ENCODE measurements at regions not wholly inside any gene's neighbourhood (a gene's known extent, or its start where the extent isn't known, plus 50 kb on each side); places are given as distances from the start of the nearest gene placed in this dataset.

- no peak for DNase-seq
Observed at GRCh38 chr6:163844761-163845160, 430.2 kb downstream of the QKI start.

DNA sequence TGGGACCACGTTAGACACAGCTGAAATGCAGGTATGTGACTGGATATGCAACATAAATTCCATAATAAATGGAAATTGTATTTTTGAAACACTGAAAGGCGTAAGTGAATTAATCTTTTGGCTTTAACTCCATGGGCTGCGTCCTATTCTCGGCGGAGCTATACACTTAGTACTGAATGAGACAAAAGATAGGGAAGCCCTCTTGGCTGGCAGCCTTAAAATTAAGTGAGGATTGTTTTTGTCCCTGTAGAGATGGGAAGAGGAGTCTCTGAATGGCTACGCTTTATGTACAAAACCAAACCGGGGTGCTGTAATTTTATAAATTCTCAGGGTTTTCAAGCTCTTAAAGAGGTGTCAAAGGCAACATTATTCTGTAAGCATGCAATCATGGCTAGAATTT, 429.8 kb downstream of the QKI start:
- no peak for DNase-seq

DNA sequence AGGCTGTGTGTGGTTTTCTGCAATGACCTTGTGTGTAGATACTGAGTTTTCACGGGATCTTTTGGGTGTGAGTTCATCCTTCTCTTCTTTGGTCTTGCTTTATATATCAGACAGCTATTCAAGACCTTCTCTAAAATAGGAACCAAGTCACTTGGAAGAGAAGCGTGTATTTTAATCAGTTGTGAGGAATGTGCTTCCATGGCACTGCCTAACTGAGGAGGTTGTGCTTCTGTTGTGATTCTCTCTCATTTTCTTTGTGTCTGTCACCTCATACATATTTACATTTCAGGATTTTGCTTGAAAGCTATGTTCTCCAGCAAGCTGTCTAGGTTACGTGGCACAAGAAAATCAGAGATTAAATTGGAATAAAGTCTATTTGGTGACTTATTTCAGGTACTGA, 428.7 kb downstream of the QKI start:
- no peak for DNase-seq

- no peak for DNase-seq
Observed at GRCh38 chr6:163842467-163842866, 427.9 kb downstream of the QKI start.

GRCh38 chr6:163841733-163842132, 427.2 kb downstream of the QKI start:
- DNase-seq, result no peak

DNA sequence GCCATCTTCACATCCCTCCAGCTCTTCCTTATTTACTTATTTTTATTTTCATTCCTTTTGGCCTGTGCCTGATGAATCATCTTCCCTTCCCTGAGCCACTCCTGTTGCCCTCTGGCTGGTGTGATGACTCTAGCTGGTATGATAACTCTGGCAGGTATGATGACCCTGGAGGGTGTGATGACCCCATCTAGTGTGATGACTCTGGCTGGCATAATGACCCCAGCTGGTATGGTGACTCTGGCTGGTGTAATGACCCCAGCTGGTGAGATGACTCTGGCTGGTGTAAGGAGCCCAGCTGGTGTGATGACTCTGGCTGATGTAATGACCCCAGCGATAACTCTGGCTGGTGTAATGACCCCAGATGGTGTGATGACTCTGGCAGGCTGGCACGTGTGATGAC, 426.8 kb downstream of the QKI start:
- DNase-seq, result no peak

DNA sequence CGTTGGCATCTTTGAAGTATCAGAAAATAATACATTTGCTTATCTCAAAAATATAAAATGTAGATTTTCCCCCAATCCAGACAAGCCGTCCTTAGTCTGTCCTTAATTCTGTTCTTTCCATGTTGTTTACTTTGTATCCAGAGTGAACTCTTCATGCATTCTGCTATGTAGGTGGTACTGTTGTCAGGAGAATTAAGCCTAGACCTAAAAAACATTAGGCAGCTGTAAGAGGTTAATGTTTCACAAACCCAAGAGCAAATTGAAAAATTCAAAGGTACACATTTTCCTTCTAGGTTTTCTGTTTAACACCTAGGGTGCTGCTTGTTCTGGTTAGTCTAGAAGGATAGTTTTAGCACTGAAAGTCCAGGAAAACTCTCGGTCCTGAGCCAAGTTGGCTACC, 426.4 kb downstream of the QKI start:
- DNase-seq, result no peak

- DNase-seq, result no peak
Observed at GRCh38 chr6:163839296-163839695, 424.8 kb downstream of the QKI start.

DNA sequence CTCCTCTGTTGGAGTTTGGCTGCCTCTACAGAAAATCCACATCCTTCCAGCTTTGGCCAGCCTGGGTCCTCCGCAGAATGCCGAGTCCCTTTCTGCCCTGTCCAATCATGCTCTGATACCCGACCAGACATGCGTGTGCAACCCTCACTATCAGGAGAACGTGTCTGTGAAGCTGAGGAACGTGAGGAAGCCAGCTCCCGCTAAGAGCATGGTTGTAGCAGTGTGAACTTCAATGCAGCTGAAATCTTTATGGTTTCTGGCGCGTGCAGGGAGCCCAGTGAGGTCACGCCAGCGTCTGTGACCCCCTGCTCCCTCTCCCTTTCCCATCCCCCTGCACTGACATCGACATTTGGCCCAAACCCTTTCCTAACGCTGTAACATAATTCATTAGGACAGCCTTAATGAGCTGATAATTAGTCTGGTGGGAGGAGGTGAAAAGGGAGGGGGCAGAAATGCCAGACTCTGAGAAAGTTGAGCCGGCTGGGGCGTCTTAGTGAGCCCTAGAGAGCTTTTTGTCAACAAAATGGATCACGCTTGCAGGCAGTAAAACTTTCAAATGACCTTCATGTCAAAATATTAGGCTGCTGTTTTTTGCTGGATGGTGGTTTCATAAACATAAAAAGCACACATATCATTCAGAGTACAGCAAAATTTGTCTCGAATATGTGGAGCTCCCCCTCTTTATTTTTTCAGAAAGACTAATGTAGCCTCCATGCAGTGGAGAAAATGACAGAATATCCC, 423.3 kb downstream of the QKI start:
- no peak for DNase-seq

DNA sequence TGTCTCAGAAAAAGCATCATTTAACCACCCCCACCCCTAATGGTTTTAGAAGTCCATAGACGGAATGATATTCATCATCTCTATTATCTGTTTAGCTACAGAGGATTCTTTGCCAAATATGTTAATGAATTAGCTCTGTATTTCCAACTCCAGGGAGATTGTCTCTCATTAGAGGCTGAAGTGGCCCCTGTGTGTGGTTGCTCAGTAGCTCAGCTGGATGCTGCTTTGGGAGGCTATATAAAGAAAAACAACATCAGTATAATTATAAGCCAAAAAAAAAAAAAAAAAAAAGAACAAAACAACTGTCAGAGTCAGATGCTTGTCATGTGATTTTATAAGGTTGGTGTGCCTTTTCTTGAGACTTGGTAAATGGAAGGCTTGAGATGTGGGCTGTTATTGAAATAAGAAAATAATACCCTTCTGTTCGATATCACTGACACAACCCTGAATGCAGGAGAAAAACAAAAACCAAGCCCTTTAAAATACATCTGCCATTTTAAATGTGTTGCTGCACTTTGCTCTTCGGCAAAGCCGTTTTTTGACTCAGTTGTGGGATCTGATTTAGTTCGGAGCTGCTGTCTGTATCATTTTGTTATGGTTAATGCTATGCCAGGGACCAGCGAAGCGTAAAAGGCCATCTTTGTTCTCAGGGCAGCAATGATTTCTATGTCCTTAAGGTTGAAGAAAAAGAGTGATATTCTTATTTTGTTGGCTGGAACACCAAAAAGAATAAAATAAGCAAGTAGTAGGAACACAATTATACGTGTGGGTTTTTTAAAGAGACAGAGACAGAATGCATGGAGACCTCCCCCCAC, 422.6 kb downstream of the QKI start:
- no peak for DNase-seq

GRCh38 chr6:163835439-163836171, 421.1 kb downstream of the QKI start:
- DNase-seq, result no peak

DNA sequence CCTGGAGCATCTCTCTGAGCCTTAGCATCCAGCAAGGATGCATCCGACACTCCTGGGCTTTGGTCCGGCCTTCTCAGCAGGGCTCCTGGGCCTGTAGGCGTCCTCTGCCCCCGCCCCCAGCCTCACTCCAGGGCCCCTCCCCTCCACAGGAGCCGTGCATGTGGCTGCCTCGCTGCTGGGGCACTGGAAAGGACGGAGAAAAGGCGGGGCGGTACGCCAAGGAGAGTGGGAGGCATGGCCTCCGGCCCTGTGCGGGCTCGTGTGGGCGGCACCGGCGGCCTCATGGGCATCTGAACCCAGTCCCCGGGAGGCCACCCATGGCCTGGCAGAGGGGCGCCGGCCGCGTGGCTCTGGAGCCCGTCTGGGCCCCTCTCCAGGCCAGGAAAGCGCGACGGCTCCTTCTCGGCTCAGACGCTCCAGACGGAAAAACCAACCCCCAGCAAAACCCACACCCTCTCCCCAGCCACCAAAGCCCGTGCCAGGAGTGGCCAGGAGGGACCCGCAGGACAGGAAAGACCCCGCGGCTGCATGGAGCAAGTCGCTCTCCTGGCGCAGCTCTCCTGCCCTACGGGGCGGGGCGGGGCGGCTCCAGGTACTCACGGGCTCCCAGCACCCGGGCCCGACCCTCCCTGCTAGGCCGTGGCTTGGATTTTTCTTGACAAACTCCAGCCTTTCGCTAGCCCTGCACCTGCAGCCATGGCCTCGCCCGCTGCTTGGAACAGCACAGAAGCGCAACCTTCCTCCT, 419.9 kb downstream of the QKI start:
- no peak for DNase-seq

GRCh38 chr6:163831736-163832135, 417.2 kb downstream of the QKI start:
- no peak for DNase-seq

- no peak for DNase-seq
Observed at GRCh38 chr6:163830641-163831040, 416.1 kb downstream of the QKI start.

DNA sequence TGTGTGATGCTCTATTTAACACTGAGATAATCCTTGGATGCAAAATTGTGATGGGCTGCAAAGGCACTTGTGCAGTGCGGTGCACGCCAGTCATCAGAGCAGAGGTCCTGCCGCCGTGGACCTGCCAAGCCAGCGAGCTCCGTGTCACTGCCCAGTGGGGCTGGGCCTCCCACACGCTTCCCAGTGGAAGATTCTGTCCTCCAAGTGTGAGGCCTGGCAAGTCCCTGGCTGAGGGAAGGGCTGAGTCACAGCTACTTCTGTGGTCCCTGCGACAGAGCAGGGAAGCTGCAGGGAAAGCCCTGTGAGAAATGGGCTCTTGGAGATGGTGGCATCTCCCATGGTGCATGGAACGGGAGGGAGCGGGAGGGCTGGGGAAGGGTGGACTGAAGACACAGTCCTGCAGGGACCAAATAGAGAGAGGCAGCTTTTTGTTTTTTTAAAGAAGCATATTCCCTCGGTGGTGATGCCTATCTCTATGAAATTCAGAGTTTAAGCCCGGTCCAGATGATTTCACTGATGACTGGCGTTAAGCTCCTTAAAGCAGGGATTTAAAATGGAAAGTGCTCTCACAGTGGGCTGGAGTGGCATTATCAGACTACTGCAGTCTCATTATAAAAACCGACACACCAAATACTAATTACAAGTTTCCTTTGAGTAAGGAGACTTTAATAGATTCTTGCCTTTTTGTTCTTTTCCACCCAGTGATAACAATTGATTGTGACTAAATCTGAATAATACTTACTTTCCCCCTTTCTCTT, 413.7 kb downstream of the QKI start:
- no peak for DNase-seq

DNA sequence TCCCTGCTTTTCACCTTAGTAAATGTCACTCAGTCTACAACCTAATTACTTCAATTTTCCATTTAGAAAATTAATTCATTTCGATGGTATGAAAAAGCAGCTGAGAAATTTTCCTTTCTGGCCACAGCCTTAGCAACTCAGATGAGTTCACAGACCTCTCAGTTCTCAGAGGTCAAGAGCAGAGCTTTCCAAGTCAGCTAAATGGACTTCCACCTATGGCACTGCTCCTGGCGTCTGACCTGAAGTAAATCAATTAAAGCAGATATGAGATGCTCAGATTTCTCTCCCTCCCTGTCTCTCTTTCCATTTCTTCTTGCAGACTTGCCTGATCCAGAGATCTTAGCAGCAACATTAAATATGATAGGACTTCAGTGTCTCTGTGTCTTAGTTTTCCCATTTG, 412.6 kb downstream of the QKI start:
- DNase-seq, result no peak

DNA sequence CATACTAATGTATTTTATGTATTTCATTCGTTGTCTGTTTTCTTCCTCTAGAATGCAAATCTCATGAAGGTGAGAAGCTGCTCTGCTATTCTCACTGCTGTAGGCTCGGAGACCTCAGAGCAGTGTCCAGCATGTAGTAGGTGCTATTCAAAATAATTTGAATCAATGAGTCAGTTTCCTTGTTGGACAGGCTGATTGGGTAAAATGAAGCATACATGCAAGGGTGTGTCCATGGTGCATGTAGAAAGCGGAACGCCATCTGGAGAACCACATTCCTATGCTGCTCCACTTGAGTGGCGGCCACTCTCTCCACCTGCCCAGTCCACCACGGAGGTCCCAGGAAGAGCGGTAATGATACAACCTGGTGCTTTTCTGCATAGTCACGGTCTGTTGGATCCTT, 412.1 kb downstream of the QKI start:
- DNase-seq, result no peak

- no peak for DNase-seq
Observed at GRCh38 chr6:163825033-163825432, 410.5 kb downstream of the QKI start.

GRCh38 chr6:163823577-163823976, 409.1 kb downstream of the QKI start:
- DNase-seq, result no peak

DNA sequence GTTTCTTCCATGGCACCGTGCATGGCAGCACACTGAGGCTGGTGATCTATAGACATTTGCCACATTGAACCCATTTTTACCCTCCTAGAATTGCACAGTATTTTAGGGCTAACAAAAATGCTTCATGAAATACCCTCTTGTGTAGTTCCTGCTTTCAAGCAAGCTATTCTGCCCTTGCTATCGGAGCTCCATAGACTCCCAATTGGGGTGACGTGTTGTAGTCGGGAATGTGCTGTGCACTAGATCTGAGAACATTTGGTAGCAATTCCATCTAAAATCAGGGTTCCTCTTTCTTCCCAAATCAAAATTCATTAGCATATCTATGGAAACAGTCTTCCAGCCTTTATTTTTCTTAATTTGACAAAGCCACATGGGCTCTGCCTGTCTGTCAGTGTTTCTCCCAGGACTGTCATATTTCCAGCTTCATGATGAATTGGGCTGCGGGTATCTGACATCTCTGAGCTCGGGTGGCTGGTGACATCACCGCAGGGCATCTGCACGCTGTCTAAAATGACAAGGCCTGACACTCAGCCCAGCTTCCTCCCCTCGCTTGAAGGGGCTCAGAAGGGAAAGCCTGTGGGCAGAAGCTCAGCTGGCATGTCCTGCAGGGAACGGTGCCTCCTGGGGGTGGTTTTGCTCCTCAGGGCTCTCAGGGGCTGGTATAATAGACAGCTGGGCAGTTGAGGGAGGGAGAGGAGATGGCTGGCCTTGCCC, 406.4 kb downstream of the QKI start:
- DNase-seq, result no peak

DNA sequence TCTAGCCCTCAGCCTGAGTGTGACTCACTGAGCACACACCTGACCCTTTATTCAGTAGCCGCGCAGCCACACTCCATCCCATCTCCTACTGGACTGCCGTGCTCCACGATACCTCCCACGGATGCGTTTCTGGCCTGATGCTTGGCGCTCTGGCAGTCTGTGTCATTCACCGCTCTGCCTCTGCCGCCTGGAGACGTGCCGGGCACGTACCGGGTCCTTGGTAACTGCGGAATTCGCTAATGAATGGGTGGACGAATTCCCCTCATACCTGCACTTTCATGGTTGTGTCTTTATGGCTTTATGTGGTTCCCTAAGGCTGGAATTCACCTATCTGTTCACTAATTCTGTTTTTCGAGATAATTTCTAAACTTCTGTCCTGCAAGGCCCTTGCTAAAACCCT, 405.7 kb downstream of the QKI start:
- no peak for DNase-seq

GRCh38 chr6:163818719-163819118, 404.2 kb downstream of the QKI start:
- no peak for DNase-seq
